Endothelial cell of umbilical vein (primary cell): ENCODE measurements at regions not wholly inside any gene's neighbourhood (a gene's known extent, or its start where the extent isn't known, plus 50 kb on each side); places are given as distances from the start of the nearest gene placed in this dataset.

ENCODE experiments used
- BruUV-seq: library from RNA; stranded (reverse); fragments of 400-500 nt; replicated peaks from 2 replicates; lab custom pipeline; 2021; lab: Mats Ljungman, UMichigan
- CTCF ChIA-PET: fragments of 300-600, 350-600 bp; sonication (Branson Sonifier 250); formaldehyde crosslinking; loops from one replicate; lab custom pipeline; 2021; ENCODE audit warnings: antibody characterized with exemption, inconsistent platforms; lab: Charles Lee
- POLR2A ChIA-PET: fragments of 300-600, 350-600 bp; sonication (Branson Sonifier 250); formaldehyde crosslinking; loops from one replicate; lab custom pipeline; 2021; ENCODE audit warnings: antibody characterized with exemption, inconsistent platforms; lab: Charles Lee
- DNase-seq: peaks from one replicate; pipeline ENCODE4 v3.0.0-alpha.2; 2011; ENCODE audit warnings: low read depth, low spot score
- FAIRE-seq: peaks from 2 replicates; lab custom pipeline; 2011; peaks lifted over from hg19 to GRCh38; lab: Jason Lieb, UNC
- H2AFZ ChIP-seq: 2 replicates; pipeline ENCODE4 v1.6.0; 2012; ENCODE audit warnings: low read depth, low read length, control low read depth, inconsistent platforms
- H3K27ac ChIP-seq: 2 replicates; pipeline ENCODE4 v1.5.1; 2011; ENCODE audit warnings: low read depth, mild to moderate bottlenecking, control low read depth, low read length, moderate library complexity; ENCODE audit not compliant: insufficient read depth
- H3K27me3 ChIP-seq, 2 experiments: 2 replicates each; pipeline versions ENCODE4 v1.6.0 to v1.6.1; 2011; ENCODE audit warnings: low read length in 2 of 2, mixed read lengths in 1 of 2; ENCODE audit not compliant: control insufficient read depth in 2 of 2, insufficient read depth in 2 of 2
- H3K36me3 ChIP-seq, 2 experiments: 2 replicates in 1 of 2; 3 replicates in 1 of 2; pipeline ENCODE4 v1.5.1; 2011; ENCODE audit warnings: low read length in 2 of 2, mild to moderate bottlenecking in 1 of 2, moderate library complexity in 1 of 2; ENCODE audit not compliant: control insufficient read depth in 2 of 2, insufficient read depth in 2 of 2; ENCODE audit errors: extremely low read depth in 1 of 2
- H3K4me1 ChIP-seq: 3 replicates; pipeline ENCODE4 v1.5.1; 2011; ENCODE audit warnings: mild to moderate bottlenecking, low read length; ENCODE audit not compliant: control insufficient read depth, insufficient read depth; ENCODE audit errors: extremely low read depth
- H3K4me2 ChIP-seq: 2 replicates; pipeline ENCODE4 v1.6.1; 2011; ENCODE audit warnings: low read length, control low read depth, mixed read lengths; ENCODE audit not compliant: insufficient read depth
- H3K4me3 ChIP-seq, 3 experiments: fragments of 200-600 bp in 1 of 3; sonication (generic), shearing (Covaris generic) in 1 of 3; replicated peaks in 1 of 3; 2 replicates each; pipeline ENCODE4 v1.5.1; 2011 to 2016; ENCODE audit warnings: control low read depth in 3 of 3, low read length in 3 of 3, mild to moderate bottlenecking in 2 of 3, inconsistent platforms in 1 of 3, low read depth in 1 of 3, moderate library complexity in 1 of 3; ENCODE audit not compliant: insufficient read depth in 1 of 3
- H3K79me2 ChIP-seq: 2 replicates; pipeline ENCODE4 v1.6.0; 2012; ENCODE audit warnings: low read length, inconsistent platforms; ENCODE audit not compliant: control insufficient read depth, insufficient read depth
- H3K9ac ChIP-seq: replicated peaks from 2 replicates; pipeline ENCODE3; 2011; ENCODE audit warnings: low read length, control low read depth; ENCODE audit not compliant: insufficient read depth; ENCODE audit errors: extremely low read depth
- H3K9me1 ChIP-seq: replicated peaks from 3 replicates; pipeline ENCODE4 v1.6.0; 2011; ENCODE audit warnings: mild to moderate bottlenecking, low read length; ENCODE audit not compliant: control insufficient read depth, insufficient read depth; ENCODE audit errors: extremely low read depth
- H3K9me3 ChIP-seq: replicated peaks from 2 replicates; pipeline ENCODE4 v1.5.1; 2012; ENCODE audit warnings: low read length, inconsistent platforms; ENCODE audit not compliant: control insufficient read depth, insufficient read depth
- H4K20me1 ChIP-seq: replicated peaks from 2 replicates; pipeline ENCODE3; 2011; ENCODE audit warnings: mild to moderate bottlenecking, low read length; ENCODE audit not compliant: control insufficient read depth, insufficient read depth; ENCODE audit errors: extremely low read depth
- EZH2 ChIP-seq: IDR thresholded peaks from 2 replicates; pipeline ENCODE4 v1.6.1; 2012; ENCODE audit warnings: borderline replicate concordance, low read depth, mild to moderate bottlenecking, moderate library complexity, low read length, inconsistent platforms; ENCODE audit not compliant: severe bottlenecking
- FOS ChIP-seq: IDR thresholded peaks from 2 replicates; pipeline ENCODE4 v1.6.1; 2011; ENCODE audit warnings: mild to moderate bottlenecking, low read length, moderate library complexity, borderline replicate concordance; ENCODE audit not compliant: insufficient read depth
- GATA2 ChIP-seq: IDR thresholded peaks from 2 replicates; pipeline ENCODE4 v1.7.0; 2011; ENCODE audit warnings: low read depth, mild to moderate bottlenecking, moderate library complexity, mixed read lengths, low read length; ENCODE audit not compliant: insufficient read length, insufficient read depth
- JUN ChIP-seq: IDR thresholded peaks from 2 replicates; pipeline ENCODE4 v1.6.1; 2011; ENCODE audit warnings: borderline replicate concordance, low read depth; ENCODE audit not compliant: insufficient read length, insufficient read depth
- MYC ChIP-seq: IDR thresholded peaks from one replicate; pipeline ENCODE4 v1.6.1; 2011; ENCODE audit warnings: mild to moderate bottlenecking, low read depth, low read length
- POLR2A ChIP-seq: IDR thresholded peaks from 2 replicates; pipeline ENCODE4 v1.6.1; 2012; ENCODE audit warnings: low read depth, mild to moderate bottlenecking, control low read depth, low read length
- POLR2AphosphoS5 ChIP-seq: IDR thresholded peaks from 2 replicates; pipeline ENCODE4 v1.6.1; 2012; ENCODE audit warnings: low read depth, mild to moderate bottlenecking, control low read depth, low read length, moderate library complexity; ENCODE audit not compliant: insufficient read depth
- dilution Hi-C: fragments of 300-500 bp; cut with MboI; formaldehyde crosslinking; loops from one replicate; pipeline ENCODE4 v1.15.0; 2019; ENCODE audit warnings: low sequenced_read_pairs; ENCODE audit not compliant: extremely low pct_ligation_motif_present
- intact Hi-C: fragments of 100-400 bp; cut with micrococcal nuclease; formaldehyde crosslinking; loops from one replicate; pipeline ENCODE4 v1.10.0; 2022
- TF ChIP-seq, protein P1 (sequence below): IDR thresholded peaks from 2 replicates; pipeline ENCODE4 v1.6.1; 2011; ENCODE audit not compliant: insufficient read depth, insufficient read length
- TF ChIP-seq, protein P2 (sequence below), 2 donors: IDR thresholded peaks; 1 replicate in 1 of 2; 2 replicates in 1 of 2; pipeline ENCODE4 v1.5.1; 2011; ENCODE audit warnings: low read length in 2 of 2, mild to moderate bottlenecking in 2 of 2, moderate library complexity in 2 of 2, control low read depth in 1 of 2, inconsistent platforms in 1 of 2, low read depth in 1 of 2; ENCODE audit not compliant: insufficient read depth in 1 of 2; ENCODE audit errors: extremely low read depth in 1 of 2

DNA sequence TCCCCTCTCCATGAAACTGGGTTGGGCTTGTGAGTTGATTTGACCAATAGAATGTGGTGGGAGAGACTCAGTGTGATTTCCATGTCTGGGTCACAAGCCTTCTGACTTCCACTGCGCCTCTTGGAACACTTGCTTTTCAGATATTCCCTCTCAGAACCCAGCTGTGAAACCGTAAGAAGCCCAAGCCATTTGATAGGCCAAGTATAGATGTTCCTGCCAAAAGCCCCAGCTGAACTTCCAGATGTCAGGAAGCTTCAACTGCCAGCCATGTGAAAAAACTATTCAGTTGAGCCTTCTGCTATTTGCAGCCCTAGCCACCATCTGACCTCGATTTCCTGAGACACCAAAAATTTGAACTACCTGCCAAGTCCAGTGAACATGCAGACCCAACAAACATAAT lies 387.8 kb upstream of the GJE1 start:
- FAIRE-seq = no peak
- no peaks in the 10 kb centered on the region for H3K79me2 ChIP-seq
- H3K27me3 ChIP-seq = no peaks in the 10 kb centered on the region
- H3K36me3 ChIP-seq = no peaks in the 10 kb centered on the region
- no peaks in the 10 kb centered on the region for H3K9me3 ChIP-seq
- ChIA-PET CTCF (interaction anchor here (1.3 kb wide), 1 partner anchor 19 kb away, joined by 4 read pairs; no protein-coding TSS in a partner anchor), POLR2A (no interaction called here)
- H3K4me3 ChIP-seq = no peak overlapping the region
- no peak overlapping the region for H3K9ac ChIP-seq
- dilution Hi-C loops = no loop called here
- TF ChIP-seq POLR2A (no peak), JUN (no peak)
- DNase-seq = peak; percentile 77
- H3K4me2 ChIP-seq = no peak overlapping the region
- H4K20me1 ChIP-seq = no peaks in the 10 kb centered on the region
- no peaks in the 10 kb centered on the region for H3K4me1 ChIP-seq
- no peaks in the 10 kb centered on the region for H3K9me1 ChIP-seq
- no peak overlapping the region for H3K27ac ChIP-seq
- no TSS peak for BruUV-seq
- intact Hi-C loops = no loop called here
- H2AFZ ChIP-seq = no peak overlapping the region

DNA sequence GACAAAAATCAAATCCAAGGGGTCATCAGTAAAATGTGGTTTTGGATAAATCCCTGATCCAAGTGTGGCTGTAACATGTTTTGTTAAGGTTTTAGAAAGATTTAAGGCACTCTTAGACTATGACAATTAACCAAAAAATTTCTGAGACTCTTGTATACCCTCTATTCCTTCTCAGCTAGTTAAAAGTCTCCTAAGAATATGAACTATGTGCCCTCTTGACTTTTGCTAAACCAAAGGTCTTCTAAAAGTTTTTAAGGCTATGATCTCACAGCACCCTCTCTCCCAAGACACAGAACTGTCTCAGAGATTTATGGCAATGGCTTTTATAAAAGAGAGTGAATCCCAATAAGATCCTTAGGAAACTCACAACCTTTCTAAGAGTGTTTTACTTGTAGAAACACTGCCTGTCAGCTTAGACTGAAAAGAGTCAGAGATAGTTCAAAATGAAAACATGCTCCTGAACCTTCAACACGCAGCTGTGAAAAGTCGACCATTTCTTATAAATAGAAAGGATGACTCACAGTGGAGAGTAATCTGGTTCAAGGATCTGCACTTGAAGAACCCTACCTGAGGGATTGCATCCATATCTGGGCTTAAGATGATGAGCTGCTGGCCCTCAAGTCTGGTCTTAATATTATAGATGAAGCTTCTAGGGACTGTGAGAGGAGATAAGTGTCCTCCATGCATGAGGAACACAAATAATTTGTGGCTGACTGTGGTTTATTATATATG lies 388.4 kb upstream of the GJE1 start:
- no TSS peak for BruUV-seq
- no peaks in the 10 kb centered on the region for H3K9me3 ChIP-seq
- ChIA-PET CTCF (interaction anchor here (1.3 kb wide), 1 partner anchor 18 kb away, joined by 4 read pairs; no protein-coding TSS in a partner anchor), POLR2A (no interaction called here)
- H3K9me1 ChIP-seq = no peaks in the 10 kb centered on the region
- intact Hi-C loops (no loop called here), dilution Hi-C loops (no loop called here)
- no peak for TF ChIP-seq MYC
- no peak for TF ChIP-seq POLR2AphosphoS5
- TF ChIP-seq, protein P1, sequence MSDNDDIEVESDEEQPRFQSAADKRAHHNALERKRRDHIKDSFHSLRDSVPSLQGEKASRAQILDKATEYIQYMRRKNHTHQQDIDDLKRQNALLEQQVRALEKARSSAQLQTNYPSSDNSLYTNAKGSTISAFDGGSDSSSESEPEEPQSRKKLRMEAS = no peak
- no peak for TF ChIP-seq EZH2
- TF ChIP-seq GATA2 = no peak
- no peak for TF ChIP-seq POLR2A
- no peak for TF ChIP-seq FOS
- TF ChIP-seq JUN = no peak
- TF ChIP-seq, protein P2, sequence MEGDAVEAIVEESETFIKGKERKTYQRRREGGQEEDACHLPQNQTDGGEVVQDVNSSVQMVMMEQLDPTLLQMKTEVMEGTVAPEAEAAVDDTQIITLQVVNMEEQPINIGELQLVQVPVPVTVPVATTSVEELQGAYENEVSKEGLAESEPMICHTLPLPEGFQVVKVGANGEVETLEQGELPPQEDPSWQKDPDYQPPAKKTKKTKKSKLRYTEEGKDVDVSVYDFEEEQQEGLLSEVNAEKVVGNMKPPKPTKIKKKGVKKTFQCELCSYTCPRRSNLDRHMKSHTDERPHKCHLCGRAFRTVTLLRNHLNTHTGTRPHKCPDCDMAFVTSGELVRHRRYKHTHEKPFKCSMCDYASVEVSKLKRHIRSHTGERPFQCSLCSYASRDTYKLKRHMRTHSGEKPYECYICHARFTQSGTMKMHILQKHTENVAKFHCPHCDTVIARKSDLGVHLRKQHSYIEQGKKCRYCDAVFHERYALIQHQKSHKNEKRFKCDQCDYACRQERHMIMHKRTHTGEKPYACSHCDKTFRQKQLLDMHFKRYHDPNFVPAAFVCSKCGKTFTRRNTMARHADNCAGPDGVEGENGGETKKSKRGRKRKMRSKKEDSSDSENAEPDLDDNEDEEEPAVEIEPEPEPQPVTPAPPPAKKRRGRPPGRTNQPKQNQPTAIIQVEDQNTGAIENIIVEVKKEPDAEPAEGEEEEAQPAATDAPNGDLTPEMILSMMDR (IDR thresholded peaks at IDR 0.05; ENCODE audit: extremely low read depth in 1 of 2, insufficient read depth in 1 of 2, low read depth in 1 of 2, low read length in 2 of 2) = no peak
- H3K4me2 ChIP-seq = no peak overlapping the region
- H3K4me3 ChIP-seq = no peak overlapping the region
- H3K79me2 ChIP-seq = no peaks in the 10 kb centered on the region
- no peaks in the 10 kb centered on the region for H3K27me3 ChIP-seq
- FAIRE-seq (no peak), DNase-seq (no peak)
- no peak overlapping the region for H3K9ac ChIP-seq
- no peaks in the 10 kb centered on the region for H4K20me1 ChIP-seq
- no peaks in the 10 kb centered on the region for H3K4me1 ChIP-seq
- no peak overlapping the region for H3K27ac ChIP-seq
- no peak overlapping the region for H2AFZ ChIP-seq
- no peaks in the 10 kb centered on the region for H3K36me3 ChIP-seq
